GM12865 (cell line): ENCODE measurements at regions not wholly inside any gene's neighbourhood (a gene's known extent, or its start where the extent isn't known, plus 50 kb on each side); places are given as distances from the start of the nearest gene placed in this dataset.
"Not testable (repeated sequence)": the region's sequence is repeated elsewhere in the genome, so short reads cannot be mapped to it uniquely, and the experiment has no call there.

Experiments
- DNase-seq: peaks from one replicate; pipeline ENCODE4 v3.0.0; 2010; ENCODE audit warnings: low read depth
- H3K4me3 ChIP-seq: 2 replicates; pipeline ENCODE4 v1.5.1; 2011; ENCODE audit warnings: mild to moderate bottlenecking, low read depth, low read length, control low read depth
- TF ChIP-seq, protein P1 (sequence below): IDR thresholded peaks from 2 replicates; pipeline ENCODE4 v1.5.1; 2011; ENCODE audit warnings: low read length, control low read depth, low read depth, inconsistent platforms; ENCODE audit not compliant: insufficient read depth; ENCODE audit errors: missing control alignments

DNA sequence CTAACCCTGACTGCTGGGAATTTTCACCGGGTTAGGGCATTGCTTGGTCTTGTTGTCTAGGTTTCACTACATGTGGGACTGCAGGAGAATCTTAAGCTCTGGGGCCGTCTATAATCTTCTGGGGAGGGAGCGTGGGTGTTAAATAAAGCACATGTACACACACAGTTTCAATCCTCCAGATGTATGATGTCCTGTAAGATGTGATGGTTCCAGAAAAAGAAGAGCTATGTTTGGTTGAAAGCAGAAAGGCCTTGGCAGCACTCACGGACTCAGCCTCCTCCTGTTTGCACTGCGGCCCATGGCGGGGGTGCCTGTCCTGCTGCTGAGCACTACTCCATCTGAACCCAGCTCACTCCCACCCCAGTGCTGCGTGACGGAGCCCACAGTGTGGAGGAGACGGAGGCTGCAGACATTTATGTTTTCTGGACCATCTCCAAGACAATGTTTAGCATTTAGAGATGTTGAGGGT, 343.5 kb downstream of the TEX29 start:
- H3K4me3 ChIP-seq: no peak overlapping the region
- TF ChIP-seq, protein P1, sequence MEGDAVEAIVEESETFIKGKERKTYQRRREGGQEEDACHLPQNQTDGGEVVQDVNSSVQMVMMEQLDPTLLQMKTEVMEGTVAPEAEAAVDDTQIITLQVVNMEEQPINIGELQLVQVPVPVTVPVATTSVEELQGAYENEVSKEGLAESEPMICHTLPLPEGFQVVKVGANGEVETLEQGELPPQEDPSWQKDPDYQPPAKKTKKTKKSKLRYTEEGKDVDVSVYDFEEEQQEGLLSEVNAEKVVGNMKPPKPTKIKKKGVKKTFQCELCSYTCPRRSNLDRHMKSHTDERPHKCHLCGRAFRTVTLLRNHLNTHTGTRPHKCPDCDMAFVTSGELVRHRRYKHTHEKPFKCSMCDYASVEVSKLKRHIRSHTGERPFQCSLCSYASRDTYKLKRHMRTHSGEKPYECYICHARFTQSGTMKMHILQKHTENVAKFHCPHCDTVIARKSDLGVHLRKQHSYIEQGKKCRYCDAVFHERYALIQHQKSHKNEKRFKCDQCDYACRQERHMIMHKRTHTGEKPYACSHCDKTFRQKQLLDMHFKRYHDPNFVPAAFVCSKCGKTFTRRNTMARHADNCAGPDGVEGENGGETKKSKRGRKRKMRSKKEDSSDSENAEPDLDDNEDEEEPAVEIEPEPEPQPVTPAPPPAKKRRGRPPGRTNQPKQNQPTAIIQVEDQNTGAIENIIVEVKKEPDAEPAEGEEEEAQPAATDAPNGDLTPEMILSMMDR: no peak
- no peak for DNase-seq

DNA sequence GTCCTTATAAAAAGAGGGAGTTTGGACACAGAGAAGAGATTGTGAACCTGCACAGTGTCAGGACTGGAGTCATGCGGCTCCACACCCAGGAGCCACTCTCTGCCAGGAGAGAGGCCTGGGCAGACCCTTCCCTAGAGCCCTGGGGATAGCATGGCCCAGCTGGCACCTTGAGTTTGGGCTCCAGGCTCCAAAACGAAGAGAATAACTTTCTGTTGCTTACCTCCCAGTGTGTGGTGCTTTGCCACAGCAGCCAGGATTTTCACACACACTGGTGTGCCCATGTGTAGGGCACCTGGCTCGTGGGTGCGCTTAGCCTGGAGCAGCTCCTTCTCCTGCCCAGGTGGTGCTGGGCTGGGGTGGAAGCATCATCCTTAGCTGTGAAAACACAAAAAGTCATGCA, 344.3 kb downstream of the TEX29 start:
- no peak for DNase-seq
- no peak overlapping the region for H3K4me3 ChIP-seq
- TF ChIP-seq, protein P1: no peak

DNA sequence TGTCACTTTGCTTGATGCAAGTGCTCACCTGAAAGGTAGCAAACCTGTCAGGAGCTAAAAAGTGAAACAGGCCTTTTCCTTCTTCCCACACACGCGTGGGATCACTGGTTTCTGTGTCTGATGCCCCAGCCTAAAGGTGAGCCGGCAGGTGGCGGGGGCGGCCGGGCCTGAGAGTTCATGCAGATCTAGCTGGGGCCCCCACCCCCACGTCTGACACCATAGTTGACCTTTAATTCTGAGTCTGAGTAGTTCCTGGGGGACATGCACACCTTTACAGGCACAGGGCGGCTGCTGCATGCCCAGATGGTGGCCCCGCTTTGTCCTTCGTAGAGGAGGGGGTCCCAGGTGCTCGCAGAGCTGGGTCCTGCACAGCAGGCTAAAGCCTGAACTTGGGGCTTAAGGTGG, 345.3 kb downstream of the TEX29 start:
- DNase-seq: no peak

DNA sequence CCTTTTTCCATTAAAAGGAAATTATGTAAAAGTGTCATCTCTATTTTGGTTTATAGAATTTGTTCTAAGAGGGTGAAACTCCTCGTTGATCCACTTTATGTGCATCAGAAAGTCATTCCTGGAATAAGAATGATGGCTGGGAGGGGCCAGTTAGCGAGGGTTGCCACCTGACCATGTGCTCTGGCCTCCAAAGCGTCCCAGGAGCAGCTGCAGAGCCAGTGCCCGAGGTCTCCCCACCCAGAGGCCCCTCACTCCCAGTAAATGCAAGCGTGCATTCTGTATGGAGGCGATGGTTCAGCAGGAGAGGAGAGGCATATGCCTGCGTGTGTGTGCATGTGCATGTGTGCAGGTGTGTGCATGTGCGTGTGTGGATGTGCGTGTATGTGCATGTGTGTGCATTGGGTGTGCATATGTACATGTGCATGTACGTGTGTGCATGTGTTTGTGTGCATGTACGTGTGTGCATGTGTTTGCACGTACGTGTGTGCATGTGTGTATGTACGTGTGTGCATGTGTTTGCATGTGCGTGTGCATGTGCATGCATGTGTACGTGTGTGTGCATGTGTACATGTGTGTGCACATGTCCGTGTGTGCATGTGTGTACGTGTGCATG, 345.8 kb downstream of the TEX29 start:
- TF ChIP-seq, protein P1: no peak
- no peak for DNase-seq
- H3K4me3 ChIP-seq: no peak overlapping the region

More for the DNA sequence above, 345.3 kb downstream of the TEX29 start:
- TF ChIP-seq, protein P1: no peak
- no peak overlapping the region for H3K4me3 ChIP-seq

DNA sequence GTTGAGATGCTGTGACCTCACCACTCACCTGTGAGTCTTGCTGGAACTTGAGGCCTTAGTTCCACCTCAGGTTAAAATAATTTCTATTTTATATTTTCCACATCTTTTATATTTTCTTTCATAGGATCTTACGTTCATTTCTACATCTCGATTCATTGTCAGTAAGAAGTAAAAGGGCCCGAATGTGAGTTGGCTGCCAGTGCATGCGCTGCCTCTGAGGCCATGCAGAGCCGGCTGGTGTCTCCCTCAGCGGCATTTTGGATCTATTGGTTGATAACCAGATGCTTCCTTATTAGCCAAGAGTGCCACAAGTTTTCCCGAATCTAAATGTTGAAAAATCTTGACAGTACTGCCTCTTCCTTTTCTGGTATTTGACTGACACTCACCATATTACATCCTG, 347.3 kb downstream of the TEX29 start:
- DNase-seq: no peak
- no peak overlapping the region for H3K4me3 ChIP-seq
- TF ChIP-seq, protein P1: no peak

DNA sequence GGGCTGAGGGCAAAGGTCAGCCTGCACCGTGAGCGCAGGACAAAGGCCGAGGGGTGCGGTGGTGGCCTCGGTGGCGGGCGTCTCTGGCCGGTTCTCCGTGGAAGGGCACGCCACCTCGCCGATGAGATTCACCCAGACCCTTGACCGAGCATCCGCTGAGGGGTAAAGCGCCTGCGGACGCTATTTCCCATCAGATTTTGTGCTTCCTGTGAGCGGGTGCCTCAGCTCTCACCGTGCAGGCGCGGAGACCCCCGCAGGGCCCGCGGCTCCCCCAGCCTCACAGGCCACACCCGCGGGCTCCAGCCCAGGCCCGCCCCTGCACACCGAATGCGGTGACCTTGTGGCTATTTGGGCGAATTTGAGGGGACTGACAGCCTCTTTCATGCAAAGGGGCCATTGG, 348.0 kb downstream of the TEX29 start:
- no peak for DNase-seq
- TF ChIP-seq, protein P1: no peak

DNA sequence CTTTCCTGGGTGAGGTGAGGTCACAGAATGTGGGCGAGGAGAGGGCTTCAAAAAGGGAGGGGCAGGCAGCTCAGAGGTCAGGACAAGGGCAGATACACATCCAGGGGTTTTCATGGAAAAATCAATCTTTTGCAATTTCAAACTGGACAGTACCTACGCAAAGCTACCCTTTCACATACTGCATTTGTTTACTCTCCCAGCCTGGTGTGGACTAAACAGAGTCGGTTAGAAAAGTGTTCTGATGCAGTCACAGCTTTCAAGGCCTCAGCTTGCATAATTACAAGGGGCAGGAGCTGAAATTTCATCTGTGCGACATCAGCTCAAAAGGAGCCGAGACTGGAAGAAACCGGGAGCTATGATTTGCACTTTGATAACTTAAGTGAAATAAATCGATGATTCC, 351.8 kb downstream of the TEX29 start:
- not testable (repeated sequence) for H3K4me3 ChIP-seq, DNase-seq

More for the DNA sequence above, 348.0 kb downstream of the TEX29 start:
- H3K4me3 ChIP-seq: no peak overlapping the region

DNA sequence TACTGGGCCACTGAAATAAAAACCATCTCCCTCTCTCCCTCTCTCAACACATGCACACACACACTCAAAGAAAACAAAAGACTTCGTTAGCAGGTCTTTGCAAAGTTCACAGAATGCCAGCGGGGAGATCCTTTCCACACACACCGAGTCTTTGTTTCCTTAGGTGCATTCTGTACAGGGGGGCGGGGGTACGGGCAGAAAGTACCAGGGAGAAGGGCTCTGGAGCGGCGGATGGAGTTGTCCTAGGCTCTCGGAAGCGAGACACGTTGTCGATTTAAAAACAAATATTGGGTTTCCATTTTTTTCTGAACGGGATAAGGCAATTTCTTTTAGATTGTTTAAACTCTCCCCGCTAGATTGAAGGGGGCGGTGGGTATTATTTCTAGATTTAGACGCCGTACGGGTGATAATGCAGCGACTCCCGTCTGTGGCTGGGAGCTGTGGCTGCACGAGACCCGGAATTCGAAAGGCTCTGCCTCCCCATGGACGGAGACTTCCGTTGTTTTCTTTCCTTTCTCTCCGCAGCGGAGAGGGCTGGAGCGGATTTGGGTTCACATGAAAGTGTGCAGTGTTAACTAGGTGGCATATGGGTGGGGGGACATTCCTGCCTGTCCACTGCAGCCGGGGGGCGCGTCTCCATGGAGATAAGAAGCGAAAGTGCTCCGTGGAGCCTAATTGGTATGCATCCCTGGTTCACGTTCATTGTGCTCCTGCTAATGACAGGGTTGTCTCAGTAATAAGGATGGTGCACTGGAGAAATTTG, 357.9 kb downstream of the TEX29 start:
- DNase-seq: not testable (repeated sequence)

DNA sequence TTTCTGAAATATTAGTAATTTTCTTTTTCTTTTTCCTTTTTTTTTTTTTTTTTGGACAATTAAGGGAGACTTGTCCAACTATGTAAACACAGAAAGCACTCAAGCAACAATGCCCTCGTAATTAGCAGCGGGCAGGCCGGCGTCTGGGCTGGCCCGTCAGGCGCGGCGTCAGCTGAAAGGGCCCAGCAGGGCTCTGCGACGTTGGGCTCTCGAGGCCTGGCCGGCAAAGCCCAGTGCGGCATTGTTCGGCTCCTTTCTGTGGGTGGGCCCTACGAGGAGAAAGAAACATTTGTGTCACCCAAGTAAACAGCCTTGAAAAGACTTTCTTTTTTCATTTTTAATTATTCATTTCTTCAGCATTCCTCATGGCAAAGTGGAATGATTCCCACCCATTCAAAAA, 359.2 kb downstream of the TEX29 start:
- not testable (repeated sequence) for DNase-seq, H3K4me3 ChIP-seq

More for the DNA sequence above, 357.9 kb downstream of the TEX29 start:
- H3K4me3 ChIP-seq: not testable (repeated sequence)

DNA sequence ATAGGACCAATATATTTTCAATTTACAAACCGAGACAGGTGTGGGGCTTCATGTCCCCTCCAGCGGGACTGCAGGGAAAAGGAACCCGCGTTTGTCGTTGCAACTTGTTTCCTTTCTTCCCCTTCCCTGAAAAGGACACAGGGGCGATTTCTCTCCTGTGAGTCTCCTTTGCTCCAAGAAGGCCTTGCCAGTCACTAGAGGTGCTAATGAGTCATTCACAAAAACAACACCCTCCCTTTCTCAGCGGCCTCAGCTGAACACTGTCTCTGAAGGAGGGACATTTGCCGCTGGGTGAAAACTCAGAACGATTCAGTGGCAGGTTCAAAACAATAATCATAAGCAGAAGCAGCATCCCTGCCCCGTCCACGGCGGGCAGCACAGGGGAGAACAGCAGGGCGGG, 359.7 kb downstream of the TEX29 start:
- DNase-seq, H3K4me3 ChIP-seq: not testable (repeated sequence)

DNA sequence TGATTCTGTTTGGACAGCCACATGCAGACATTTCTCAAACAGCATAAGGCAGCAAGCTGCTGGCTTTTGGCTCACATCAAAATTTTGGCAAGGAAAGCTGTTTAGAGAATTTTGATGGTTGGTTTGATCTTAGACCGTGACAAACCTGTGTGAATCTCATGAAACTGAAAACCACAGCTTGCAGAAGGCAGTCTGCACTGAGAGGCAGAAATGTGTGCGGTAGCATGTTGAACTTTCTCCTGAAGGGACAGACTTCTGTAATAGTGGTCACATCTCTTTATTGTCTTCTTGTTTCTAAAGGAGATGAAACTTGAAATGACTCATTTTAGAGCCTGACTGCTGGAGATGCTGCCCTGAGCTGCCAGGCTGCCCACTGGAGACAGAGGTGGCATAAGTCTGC, 371.6 kb downstream of the TEX29 start:
- not testable (repeated sequence) for H3K4me3 ChIP-seq, DNase-seq
